Activated naive CD8-positive, alpha-beta T cell treated with anti-CD3 and anti-CD28 coated beads, Interleukin-2, amount 50 U/mL, for 24 hours (primary cell): ENCODE measurements at regions not wholly inside any gene's neighbourhood (a gene's known extent, or its start where the extent isn't known, plus 50 kb on each side); places are given as distances from the start of the nearest gene placed in this dataset.
"Not testable (repeated sequence)": the region's sequence is repeated elsewhere in the genome, so short reads cannot be mapped to it uniquely, and the experiment has no call there.

ENCODE experiments used
- ATAC-seq: fragments of 150-1000 bp; cut with Tn5 transposase; one replicate; pipeline ENCODE4 v1.10.0; 2021
- DNase-seq: peaks from one replicate; pipeline ENCODE4 v3.0.0; 2021
- H3K27ac Mint-ChIP-seq: one replicate; pipeline ENCODE4 v1.8.0; 2021; ENCODE audit warnings: mild to moderate bottlenecking, mixed read lengths
- H3K27me3 Mint-ChIP-seq: one replicate; pipeline ENCODE4 v1.8.0; 2021; ENCODE audit warnings: mixed read lengths
- H3K36me3 Mint-ChIP-seq: one replicate; pipeline ENCODE4 v1.8.0; 2021; ENCODE audit warnings: low read depth, mixed read lengths
- H3K4me1 Mint-ChIP-seq: one replicate; pipeline ENCODE4 v1.8.0; 2021; ENCODE audit warnings: mixed read lengths
- H3K4me3 Mint-ChIP-seq: one replicate; pipeline ENCODE4 v1.8.0; 2021; ENCODE audit warnings: mild to moderate bottlenecking, moderate library complexity, mixed read lengths
- H3K9me3 Mint-ChIP-seq: one replicate; pipeline ENCODE4 v1.8.0; 2021; ENCODE audit warnings: mixed read lengths

- no peaks in the 10 kb centered on the region for H3K36me3 Mint-ChIP-seq
- H3K4me3 Mint-ChIP-seq: no peak overlapping the region
- no peaks in the 10 kb centered on the region for H3K27me3 Mint-ChIP-seq
- H3K27ac Mint-ChIP-seq: no peak overlapping the region
- DNase-seq (no peak), ATAC-seq (no peak)
- peaks cover 10% of the 10 kb centered on the region for H3K9me3 Mint-ChIP-seq
- H3K4me1 Mint-ChIP-seq: no peaks in the 10 kb centered on the region
Measured at GRCh38 chr7:46934198-46934825, 647.6 kb downstream of the TNS3 start.

GRCh38 chr7:46933596-46933995 is 648.3 kb downstream of the TNS3 start:
- no peak for DNase-seq
- no peaks in the 10 kb centered on the region for H3K27me3 Mint-ChIP-seq
- no peaks in the 10 kb centered on the region for H3K4me1 Mint-ChIP-seq
- H3K27ac Mint-ChIP-seq: no peak overlapping the region
- ATAC-seq: no peak
- H3K4me3 Mint-ChIP-seq: no peak overlapping the region
- H3K9me3 Mint-ChIP-seq: peaks cover 10% of the 10 kb centered on the region
- no peaks in the 10 kb centered on the region for H3K36me3 Mint-ChIP-seq

GRCh38 chr7:46932676-46933424 is 649.1 kb downstream of the TNS3 start:
- no peak for ATAC-seq
- H3K4me1 Mint-ChIP-seq: no peaks in the 10 kb centered on the region
- H3K36me3 Mint-ChIP-seq: no peaks in the 10 kb centered on the region
- no peak overlapping the region for H3K27ac Mint-ChIP-seq
- H3K4me3 Mint-ChIP-seq: no peak overlapping the region
- peaks cover 6% of the 10 kb centered on the region for H3K9me3 Mint-ChIP-seq
- H3K27me3 Mint-ChIP-seq: no peaks in the 10 kb centered on the region
- DNase-seq: no peak

- DNase-seq (no peak), ATAC-seq (no peak)
- no peaks in the 10 kb centered on the region for H3K4me1 Mint-ChIP-seq
- no peak overlapping the region for H3K27ac Mint-ChIP-seq
- H3K4me3 Mint-ChIP-seq: no peak overlapping the region
- H3K36me3 Mint-ChIP-seq: no peaks in the 10 kb centered on the region
- no peaks in the 10 kb centered on the region for H3K27me3 Mint-ChIP-seq
- H3K9me3 Mint-ChIP-seq: peaks cover 4% of the 10 kb centered on the region
Measured at GRCh38 chr7:46932306-46932675, 649.6 kb downstream of the TNS3 start.

- no peaks in the 10 kb centered on the region for H3K4me1 Mint-ChIP-seq
- no peaks in the 10 kb centered on the region for H3K27me3 Mint-ChIP-seq
Measured at GRCh38 chr7:46930366-46930765, 651.5 kb downstream of the TNS3 start.

GRCh38 chr7:46929359-46929758 is 652.6 kb downstream of the TNS3 start:
- Mint-ChIP-seq H3K4me1 (no peaks in the 10 kb centered on the region), H3K27ac (no peak overlapping the region), H3K36me3 (no peaks in the 10 kb centered on the region), H3K27me3 (no peaks in the 10 kb centered on the region), H3K4me3 (no peak overlapping the region), H3K9me3 (peaks cover 11% of the 10 kb centered on the region)
- DNase-seq: no peak
- ATAC-seq: no peak

More at GRCh38 chr7:46930366-46930765, 651.5 kb downstream of the TNS3 start:
- no peak for DNase-seq
- no peak overlapping the region for H3K4me3 Mint-ChIP-seq
- peaks cover 8% of the 10 kb centered on the region for H3K9me3 Mint-ChIP-seq
- no peaks in the 10 kb centered on the region for H3K36me3 Mint-ChIP-seq
- H3K27ac Mint-ChIP-seq: no peak overlapping the region
- no peak for ATAC-seq

- peaks cover 8% of the 10 kb centered on the region for H3K9me3 Mint-ChIP-seq
- no peak for DNase-seq
- H3K4me3 Mint-ChIP-seq: no peak overlapping the region
- H3K4me1 Mint-ChIP-seq: no peaks in the 10 kb centered on the region
- H3K27me3 Mint-ChIP-seq: no peaks in the 10 kb centered on the region
- H3K36me3 Mint-ChIP-seq: no peaks in the 10 kb centered on the region
- ATAC-seq: no peak
- H3K27ac Mint-ChIP-seq: no peak overlapping the region
Measured at GRCh38 chr7:46928719-46929118, 653.2 kb downstream of the TNS3 start.

- Mint-ChIP-seq H3K4me1 (no peaks in the 10 kb centered on the region), H3K27me3 (no peaks in the 10 kb centered on the region), H3K27ac (no peak overlapping the region), H3K9me3 (peaks cover 8% of the 10 kb centered on the region), H3K36me3 (no peaks in the 10 kb centered on the region), H3K4me3 (no peak overlapping the region)
- ATAC-seq: no peak
- no peak for DNase-seq
Measured at GRCh38 chr7:46927131-46927810, 654.6 kb downstream of the TNS3 start.

- H3K4me1 Mint-ChIP-seq: no peaks in the 10 kb centered on the region
- H3K4me3 Mint-ChIP-seq: no peak overlapping the region
- no peak for ATAC-seq
- no peak for DNase-seq
- peaks cover 9% of the 10 kb centered on the region for H3K9me3 Mint-ChIP-seq
- no peaks in the 10 kb centered on the region for H3K36me3 Mint-ChIP-seq
- H3K27ac Mint-ChIP-seq: no peak overlapping the region
- no peaks in the 10 kb centered on the region for H3K27me3 Mint-ChIP-seq
Measured at GRCh38 chr7:46916581-46916980, 665.3 kb downstream of the TNS3 start.

- no peak overlapping the region for H3K4me3 Mint-ChIP-seq
- no peaks in the 10 kb centered on the region for H3K36me3 Mint-ChIP-seq
- no peaks in the 10 kb centered on the region for H3K4me1 Mint-ChIP-seq
- H3K9me3 Mint-ChIP-seq: peaks cover 11% of the 10 kb centered on the region
- no peak for DNase-seq
- no peak for ATAC-seq
- no peaks in the 10 kb centered on the region for H3K27me3 Mint-ChIP-seq
- no peak overlapping the region for H3K27ac Mint-ChIP-seq
Measured at GRCh38 chr7:46912692-46913091, 669.2 kb downstream of the TNS3 start.

GRCh38 chr7:46909601-46910051 is 672.3 kb downstream of the TNS3 start:
- Mint-ChIP-seq H3K36me3 (no peaks in the 10 kb centered on the region), H3K9me3 (peaks cover 13% of the 10 kb centered on the region), H3K4me1 (no peaks in the 10 kb centered on the region), H3K27ac (no peak overlapping the region), H3K27me3 (no peaks in the 10 kb centered on the region), H3K4me3 (no peak overlapping the region)
- no peak for ATAC-seq
- no peak for DNase-seq

- no peak overlapping the region for H3K27ac Mint-ChIP-seq
- no peaks in the 10 kb centered on the region for H3K36me3 Mint-ChIP-seq
- no peak overlapping the region for H3K4me3 Mint-ChIP-seq
- no peak for ATAC-seq
- peaks cover 13% of the 10 kb centered on the region for H3K9me3 Mint-ChIP-seq
- no peaks in the 10 kb centered on the region for H3K4me1 Mint-ChIP-seq
- no peaks in the 10 kb centered on the region for H3K27me3 Mint-ChIP-seq
- DNase-seq: no peak
Measured at GRCh38 chr7:46908770-46909169, 673.1 kb downstream of the TNS3 start.

- H3K4me1 Mint-ChIP-seq, DNase-seq, H3K36me3 Mint-ChIP-seq, H3K4me3 Mint-ChIP-seq, H3K27ac Mint-ChIP-seq, ATAC-seq, H3K27me3 Mint-ChIP-seq: not testable (repeated sequence)
- peaks cover 15% of the 10 kb centered on the region for H3K9me3 Mint-ChIP-seq
Measured at GRCh38 chr7:46904523-46904922, 677.4 kb downstream of the TNS3 start.

GRCh38 chr7:46902463-46902862 is 679.4 kb downstream of the TNS3 start:
- H3K36me3 Mint-ChIP-seq: no peaks in the 10 kb centered on the region
- peaks cover 14% of the 10 kb centered on the region for H3K9me3 Mint-ChIP-seq
- DNase-seq (no peak), ATAC-seq (no peak)
- no peaks in the 10 kb centered on the region for H3K4me1 Mint-ChIP-seq
- no peaks in the 10 kb centered on the region for H3K27me3 Mint-ChIP-seq
- H3K27ac Mint-ChIP-seq: no peak overlapping the region
- H3K4me3 Mint-ChIP-seq: no peak overlapping the region
